ENCODE measurements at regions not wholly inside any gene's neighbourhood (a gene's known extent, or its start where the extent isn't known, plus 50 kb on each side); places are given as distances from the start of the nearest gene placed in this dataset.
A peak's percentile ranks its signal among the peaks of the same experiment; 100 is the strongest.

DNA sequence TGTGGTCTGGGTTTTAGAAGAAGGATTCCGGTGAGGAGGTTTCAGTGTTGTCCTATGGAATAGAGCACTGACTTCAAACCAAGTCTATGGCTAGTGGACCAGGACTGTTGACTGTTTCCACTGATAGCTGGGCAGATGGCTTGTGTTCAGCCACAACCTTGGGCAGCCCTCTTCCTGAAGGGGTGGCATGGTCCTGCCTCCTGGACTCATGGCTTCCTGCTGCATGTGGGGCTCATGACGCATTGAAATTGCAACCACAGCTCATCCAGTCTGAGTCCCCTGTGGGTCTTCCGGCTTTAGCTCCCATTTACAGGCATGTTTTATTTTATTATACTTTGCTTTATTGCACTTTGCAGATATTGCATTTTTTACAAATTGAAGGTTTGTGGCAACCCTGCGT lies 105.0 kb downstream of the B3GNT2 start:
- H3K4me3 ChIP-seq (replicated peaks in 1 of 4; ENCODE audit: control extremely low read depth in 1 of 4, insufficient read depth in 1 of 4, low read depth in 3 of 4, low read length in 4 of 4): no peak overlapping the region
- H4K20me1 ChIP-seq (ENCODE audit: control insufficient read depth, extremely low read depth, insufficient read depth, low read length): no peaks in the 10 kb centered on the region
- no peak for TF ChIP-seq EZH2 (IDR thresholded peaks at IDR 0.05; ENCODE audit: low read length, missing control alignments)
- TF ChIP-seq, protein P1, sequence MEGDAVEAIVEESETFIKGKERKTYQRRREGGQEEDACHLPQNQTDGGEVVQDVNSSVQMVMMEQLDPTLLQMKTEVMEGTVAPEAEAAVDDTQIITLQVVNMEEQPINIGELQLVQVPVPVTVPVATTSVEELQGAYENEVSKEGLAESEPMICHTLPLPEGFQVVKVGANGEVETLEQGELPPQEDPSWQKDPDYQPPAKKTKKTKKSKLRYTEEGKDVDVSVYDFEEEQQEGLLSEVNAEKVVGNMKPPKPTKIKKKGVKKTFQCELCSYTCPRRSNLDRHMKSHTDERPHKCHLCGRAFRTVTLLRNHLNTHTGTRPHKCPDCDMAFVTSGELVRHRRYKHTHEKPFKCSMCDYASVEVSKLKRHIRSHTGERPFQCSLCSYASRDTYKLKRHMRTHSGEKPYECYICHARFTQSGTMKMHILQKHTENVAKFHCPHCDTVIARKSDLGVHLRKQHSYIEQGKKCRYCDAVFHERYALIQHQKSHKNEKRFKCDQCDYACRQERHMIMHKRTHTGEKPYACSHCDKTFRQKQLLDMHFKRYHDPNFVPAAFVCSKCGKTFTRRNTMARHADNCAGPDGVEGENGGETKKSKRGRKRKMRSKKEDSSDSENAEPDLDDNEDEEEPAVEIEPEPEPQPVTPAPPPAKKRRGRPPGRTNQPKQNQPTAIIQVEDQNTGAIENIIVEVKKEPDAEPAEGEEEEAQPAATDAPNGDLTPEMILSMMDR (conservative IDR thresholded peaks at IDR 0.05 in 1 of 2, IDR thresholded peaks at IDR 0.05 in 1 of 2; ENCODE audit: low read depth in 1 of 2, low read length in 2 of 2): no peak
- H3K79me2 ChIP-seq (ENCODE audit: control insufficient read depth, insufficient read depth, low read length): no peaks in the 10 kb centered on the region
- H3K9me3 ChIP-seq (ENCODE audit: control insufficient read depth, insufficient read depth, low read depth, low read length): no peaks in the 10 kb centered on the region
- DNase-seq (ENCODE audit: low read depth in 2 of 2): no peak
- no peaks in the 10 kb centered on the region for H3K4me1 ChIP-seq (ENCODE audit: control insufficient read depth, extremely low read depth, insufficient read depth, low read length)
- H3K27me3 ChIP-seq (ENCODE audit: control insufficient read depth, insufficient read depth, low read length): peaks cover 3% of the 10 kb centered on the region
- H3K9ac ChIP-seq (ENCODE audit: insufficient read depth, low read length): no peak overlapping the region
- no peak overlapping the region for H3K27ac ChIP-seq (ENCODE audit: insufficient read depth, low read length)
- H3K4me2 ChIP-seq (ENCODE audit: extremely low read depth, insufficient read depth, low read length): no peak overlapping the region
- no peak overlapping the region for H2AFZ ChIP-seq (ENCODE audit: low read length)
- H3K36me3 ChIP-seq (ENCODE audit: control insufficient read depth, insufficient read depth, low read length): no peaks in the 10 kb centered on the region

DNA sequence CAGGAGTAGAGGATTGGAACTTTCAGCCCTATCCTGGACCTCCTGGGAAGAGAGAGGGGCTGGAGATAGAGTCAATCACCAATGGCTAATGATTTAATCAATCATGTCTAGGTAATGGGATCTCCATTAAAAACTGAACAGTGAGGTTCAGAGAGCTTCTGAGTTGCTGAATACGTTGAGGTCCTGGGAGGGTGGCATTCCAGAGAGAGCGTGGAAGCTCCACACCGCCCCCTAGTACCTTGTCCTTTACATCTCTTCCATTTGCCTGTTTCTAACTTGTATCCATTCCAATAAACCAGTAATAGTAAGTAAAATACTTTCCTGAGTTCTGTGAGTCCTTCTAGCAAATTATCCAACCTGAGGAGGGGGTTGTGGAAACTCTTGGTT lies 101.7 kb downstream of the B3GNT2 start:
- H3K27me3 ChIP-seq (ENCODE audit: control insufficient read depth, insufficient read depth, low read length): peaks cover 3% of the 10 kb centered on the region
- no peak for DNase-seq (ENCODE audit: low read depth in 2 of 2)
- H3K36me3 ChIP-seq (ENCODE audit: control insufficient read depth, insufficient read depth, low read length): no peaks in the 10 kb centered on the region
- no peak overlapping the region for H3K4me3 ChIP-seq (replicated peaks in 1 of 4; ENCODE audit: control extremely low read depth in 1 of 4, insufficient read depth in 1 of 4, low read depth in 3 of 4, low read length in 4 of 4)
- H3K9me3 ChIP-seq (ENCODE audit: control insufficient read depth, insufficient read depth, low read depth, low read length): no peaks in the 10 kb centered on the region
- no peaks in the 10 kb centered on the region for H4K20me1 ChIP-seq (ENCODE audit: control insufficient read depth, extremely low read depth, insufficient read depth, low read length)
- no peak overlapping the region for H3K4me2 ChIP-seq (ENCODE audit: extremely low read depth, insufficient read depth, low read length)
- no peaks in the 10 kb centered on the region for H3K4me1 ChIP-seq (ENCODE audit: control insufficient read depth, extremely low read depth, insufficient read depth, low read length)
- H3K9ac ChIP-seq (ENCODE audit: insufficient read depth, low read length): no peak overlapping the region
- no peak overlapping the region for H3K27ac ChIP-seq (ENCODE audit: insufficient read depth, low read length)
- no peak overlapping the region for H2AFZ ChIP-seq (ENCODE audit: low read length)
- no peak for TF ChIP-seq EZH2 (IDR thresholded peaks at IDR 0.05; ENCODE audit: low read length, missing control alignments)
- TF ChIP-seq, protein P1 (conservative IDR thresholded peaks at IDR 0.05 in 1 of 2, IDR thresholded peaks at IDR 0.05 in 1 of 2; ENCODE audit: low read depth in 1 of 2, low read length in 2 of 2): peak in 1 of 2 donors; percentile 21
- no peaks in the 10 kb centered on the region for H3K79me2 ChIP-seq (ENCODE audit: control insufficient read depth, insufficient read depth, low read length)

DNA sequence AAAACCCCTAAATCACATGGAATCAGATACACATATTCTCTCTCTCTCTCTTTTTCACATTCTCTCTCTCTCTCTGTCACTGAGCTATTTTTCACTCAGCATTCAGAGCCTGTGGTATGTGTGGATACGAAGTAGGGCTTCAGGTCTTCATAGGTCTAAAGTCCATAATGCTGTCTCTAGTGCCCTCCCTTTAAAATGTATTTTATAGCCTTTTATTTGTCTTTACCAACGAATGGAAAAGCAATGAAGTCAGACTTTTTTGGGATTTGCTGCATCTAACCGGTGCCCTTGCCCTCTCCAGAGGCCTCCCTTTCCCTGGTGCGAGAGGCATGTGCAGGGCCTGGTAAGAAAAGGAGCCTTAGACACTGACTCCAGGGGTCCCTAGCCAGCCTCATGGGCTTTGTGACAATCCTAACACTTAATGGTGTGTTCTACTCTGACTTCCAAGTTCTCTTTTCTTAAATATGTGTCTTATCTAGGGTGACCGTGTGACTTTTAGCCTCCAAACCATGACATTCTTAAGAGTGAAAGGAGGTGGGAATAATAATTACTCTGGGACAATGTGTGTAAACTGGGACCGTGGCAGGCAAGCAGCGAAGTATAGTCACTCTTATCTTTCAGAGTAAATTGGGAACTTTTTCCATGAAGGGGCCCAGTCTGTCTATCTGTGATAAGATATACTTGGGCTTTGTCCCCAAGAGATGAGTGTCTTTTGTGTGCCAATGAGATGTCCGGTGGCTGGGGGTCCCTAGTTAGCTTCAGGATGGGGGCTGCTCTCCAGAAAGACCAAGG lies 101.1 kb downstream of the B3GNT2 start:
- Histone ChIP-seq H2AFZ (ENCODE audit: low read length) (no peak overlapping the region), H3K9ac (ENCODE audit: insufficient read depth, low read length) (no peak overlapping the region), H3K79me2 (ENCODE audit: control insufficient read depth, insufficient read depth, low read length) (no peaks in the 10 kb centered on the region), H3K9me3 (ENCODE audit: control insufficient read depth, insufficient read depth, low read depth, low read length) (no peaks in the 10 kb centered on the region), H3K27me3 (ENCODE audit: control insufficient read depth, insufficient read depth, low read length) (peaks cover 3% of the 10 kb centered on the region), H4K20me1 (ENCODE audit: control insufficient read depth, extremely low read depth, insufficient read depth, low read length) (no peaks in the 10 kb centered on the region), H3K4me1 (ENCODE audit: control insufficient read depth, extremely low read depth, insufficient read depth, low read length) (no peaks in the 10 kb centered on the region), H3K4me3 (replicated peaks in 1 of 4; ENCODE audit: control extremely low read depth in 1 of 4, insufficient read depth in 1 of 4, low read depth in 3 of 4, low read length in 4 of 4) (no peak overlapping the region), H3K27ac (ENCODE audit: insufficient read depth, low read length) (no peak overlapping the region), H3K4me2 (ENCODE audit: extremely low read depth, insufficient read depth, low read length) (no peak overlapping the region), H3K36me3 (ENCODE audit: control insufficient read depth, insufficient read depth, low read length) (no peaks in the 10 kb centered on the region)
- no peak for DNase-seq (ENCODE audit: low read depth in 2 of 2)
- TF ChIP-seq EZH2 (IDR thresholded peaks at IDR 0.05; ENCODE audit: low read length, missing control alignments): no peak
- TF ChIP-seq, protein P1 (conservative IDR thresholded peaks at IDR 0.05 in 1 of 2, IDR thresholded peaks at IDR 0.05 in 1 of 2; ENCODE audit: low read depth in 1 of 2, low read length in 2 of 2): no peak

Data from fibroblast of lung (primary cell).